ENCODE measurements at regions not wholly inside any gene's neighbourhood (a gene's known extent, or its start where the extent isn't known, plus 50 kb on each side); places are given as distances from the start of the nearest gene placed in this dataset.

- no peak for TF ChIP-seq CTCF (IDR thresholded peaks at IDR 0.05; ENCODE audit: low read depth, low read length)
- TF ChIP-seq MAX (IDR thresholded peaks at IDR 0.05; ENCODE audit: low read depth, low read length) = no peak
- TF ChIP-seq POLR2A (IDR thresholded peaks at IDR 0.05; ENCODE audit: extremely low read depth, insufficient read length) = no peak
- no peak for TF ChIP-seq MYC (IDR thresholded peaks at IDR 0.05; ENCODE audit: low read depth, low read length)
- DNase-seq (ENCODE audit: low read depth) = peak; percentile 4
- no peak overlapping the region for H3K4me3 ChIP-seq (ENCODE audit: low read depth, low read length)
Measured at GRCh38 chr5:136666970-136667620, 301.8 kb upstream of the TRPC7 start.

GRCh38 chr5:136665331-136665730 is 300.0 kb upstream of the TRPC7 start:
- H3K4me3 ChIP-seq (ENCODE audit: low read depth, low read length) = no peak overlapping the region
- no peak for TF ChIP-seq MYC (IDR thresholded peaks at IDR 0.05; ENCODE audit: low read depth, low read length)
- TF ChIP-seq CTCF (IDR thresholded peaks at IDR 0.05; ENCODE audit: low read depth, low read length) = no peak
- TF ChIP-seq MAX (IDR thresholded peaks at IDR 0.05; ENCODE audit: low read depth, low read length) = no peak
- TF ChIP-seq POLR2A (IDR thresholded peaks at IDR 0.05; ENCODE audit: extremely low read depth, insufficient read length) = no peak
- DNase-seq (ENCODE audit: low read depth) = no peak

GRCh38 chr5:136661026-136661425 is 295.7 kb upstream of the TRPC7 start:
- no peak overlapping the region for H3K4me3 ChIP-seq (ENCODE audit: low read depth, low read length)
- DNase-seq (ENCODE audit: low read depth) = no peak
- TF ChIP-seq CTCF (IDR thresholded peaks at IDR 0.05; ENCODE audit: low read depth, low read length) (no peak), POLR2A (IDR thresholded peaks at IDR 0.05; ENCODE audit: extremely low read depth, insufficient read length) (no peak), MYC (IDR thresholded peaks at IDR 0.05; ENCODE audit: low read depth, low read length) (no peak), MAX (IDR thresholded peaks at IDR 0.05; ENCODE audit: low read depth, low read length) (no peak)

- no peak overlapping the region for H3K4me3 ChIP-seq (ENCODE audit: low read depth, low read length)
- TF ChIP-seq MYC (IDR thresholded peaks at IDR 0.05; ENCODE audit: low read depth, low read length) (no peak), MAX (IDR thresholded peaks at IDR 0.05; ENCODE audit: low read depth, low read length) (no peak), POLR2A (IDR thresholded peaks at IDR 0.05; ENCODE audit: extremely low read depth, insufficient read length) (no peak)
- DNase-seq (ENCODE audit: low read depth) = no peak
Measured at GRCh38 chr5:136656811-136657210, 291.5 kb upstream of the TRPC7 start.

GRCh38 chr5:136655468-136655867 is 290.1 kb upstream of the TRPC7 start:
- no peak for DNase-seq (ENCODE audit: low read depth)
- TF ChIP-seq CTCF (IDR thresholded peaks at IDR 0.05; ENCODE audit: low read depth, low read length) (no peak), MAX (IDR thresholded peaks at IDR 0.05; ENCODE audit: low read depth, low read length) (no peak), POLR2A (IDR thresholded peaks at IDR 0.05; ENCODE audit: extremely low read depth, insufficient read length) (no peak), MYC (IDR thresholded peaks at IDR 0.05; ENCODE audit: low read depth, low read length) (no peak)
- H3K4me3 ChIP-seq (ENCODE audit: low read depth, low read length) = no peak overlapping the region

GRCh38 chr5:136646915-136647314 is 281.6 kb upstream of the TRPC7 start:
- H3K4me3 ChIP-seq (ENCODE audit: low read depth, low read length) = no peak overlapping the region
- no peak for TF ChIP-seq POLR2A (IDR thresholded peaks at IDR 0.05; ENCODE audit: extremely low read depth, insufficient read length)
- no peak for TF ChIP-seq MAX (IDR thresholded peaks at IDR 0.05; ENCODE audit: low read depth, low read length)
- no peak for TF ChIP-seq MYC (IDR thresholded peaks at IDR 0.05; ENCODE audit: low read depth, low read length)
- no peak for TF ChIP-seq CTCF (IDR thresholded peaks at IDR 0.05; ENCODE audit: low read depth, low read length)
- no peak for DNase-seq (ENCODE audit: low read depth)

Measured in NB4 (cell line).